GM19455 (cell line): ENCODE measurements at regions not wholly inside any gene's neighbourhood (a gene's known extent, or its start where the extent isn't known, plus 50 kb on each side); places are given as distances from the start of the nearest gene placed in this dataset.

Experiments
- ATAC-seq: cut with Tn5 transposase; IDR thresholded peaks from one replicate; pipeline ENCODE4 v1.9.1; 2021; ENCODE audit not compliant: unreplicated experiment

GRCh38 chr6:155521719-155522118 lies 66.1 kb upstream of the NOX3 start:
- ATAC-seq: no peak

- no peak for ATAC-seq
Observed at GRCh38 chr6:155520078-155520477, 64.4 kb upstream of the NOX3 start.

- no peak for ATAC-seq
Observed at GRCh38 chr6:155519176-155519738, 63.6 kb upstream of the NOX3 start.

DNA sequence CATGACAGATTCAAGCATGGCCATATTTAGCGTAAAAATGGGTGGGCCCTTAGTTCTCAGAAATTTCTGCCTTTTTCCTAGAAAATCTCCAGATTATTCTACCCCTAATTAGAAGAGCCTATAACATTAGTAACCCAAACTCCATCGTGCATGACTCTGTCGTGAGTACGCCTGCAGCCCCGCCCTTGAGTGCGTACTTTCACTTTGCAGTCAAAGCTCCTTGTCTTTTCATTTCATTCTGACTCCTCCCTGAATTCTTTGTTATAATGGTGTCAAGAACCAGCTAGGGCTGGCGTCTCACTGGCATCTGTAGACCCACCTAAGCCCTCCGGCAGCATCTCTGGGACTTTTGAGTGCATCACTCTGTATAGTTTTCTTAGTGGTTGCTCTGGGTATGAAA lies 61.7 kb upstream of the NOX3 start:
- ATAC-seq: no peak

- no peak for ATAC-seq
Observed at GRCh38 chr6:155510879-155511278, 55.2 kb upstream of the NOX3 start.

DNA sequence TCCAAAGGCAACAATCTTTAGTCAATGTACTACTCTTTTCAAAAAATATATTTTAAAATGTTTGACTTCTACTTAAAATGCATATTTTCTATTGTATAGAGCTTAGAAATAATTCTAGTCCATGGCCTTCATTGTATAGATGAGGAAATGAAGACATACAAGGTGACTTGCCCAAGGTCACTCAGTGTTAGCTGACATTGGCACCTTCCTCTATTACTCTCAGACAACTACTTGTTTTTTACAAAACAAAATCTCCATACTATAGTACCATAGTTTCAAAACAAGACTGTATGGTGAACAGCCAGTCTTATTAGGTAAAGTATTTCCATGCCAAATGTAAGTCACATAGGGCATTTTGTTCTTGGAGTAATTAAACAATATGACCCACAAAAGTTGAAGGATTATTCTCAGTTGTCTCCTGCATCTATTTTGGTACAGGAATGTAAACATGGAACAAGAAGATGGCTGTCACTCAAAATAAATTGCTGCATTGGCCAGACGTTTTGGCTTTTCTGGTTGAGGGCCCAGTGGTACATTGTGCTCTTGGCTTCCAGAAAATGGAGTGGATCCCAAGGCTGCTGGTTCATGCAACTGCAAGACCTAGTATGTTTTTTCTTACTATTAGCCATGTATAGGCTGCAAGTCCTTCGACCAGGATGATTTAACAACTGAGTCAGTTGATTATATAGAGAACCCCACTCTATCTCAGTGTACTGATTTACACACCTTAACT lies 54.3 kb upstream of the NOX3 start:
- ATAC-seq: no peak

DNA sequence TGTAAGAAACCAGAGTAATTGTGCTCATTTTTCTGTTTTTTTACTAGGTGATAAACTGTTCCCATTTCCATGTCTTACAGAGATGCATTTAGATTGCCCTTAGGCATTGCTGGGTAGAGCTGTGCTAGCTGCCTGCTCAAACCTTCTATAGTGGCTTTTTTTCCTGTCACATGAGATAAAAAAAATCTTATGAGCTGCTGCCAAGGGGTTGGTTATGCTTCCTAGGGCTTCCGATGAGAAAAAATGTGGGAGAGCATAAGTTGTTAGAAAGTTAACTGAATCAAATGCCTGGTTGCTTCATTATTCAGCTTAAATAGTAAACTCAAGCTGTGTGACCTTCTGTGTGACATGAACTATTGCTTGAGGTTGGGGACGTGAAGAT lies 50.0 kb upstream of the NOX3 start:
- no peak for ATAC-seq
